ENCODE measurements at regions not wholly inside any gene's neighbourhood (a gene's known extent, or its start where the extent isn't known, plus 50 kb on each side); places are given as distances from the start of the nearest gene placed in this dataset.
"Not testable (repeated sequence)": the region's sequence is repeated elsewhere in the genome, so short reads cannot be mapped to it uniquely, and the experiment has no call there.

DNA sequence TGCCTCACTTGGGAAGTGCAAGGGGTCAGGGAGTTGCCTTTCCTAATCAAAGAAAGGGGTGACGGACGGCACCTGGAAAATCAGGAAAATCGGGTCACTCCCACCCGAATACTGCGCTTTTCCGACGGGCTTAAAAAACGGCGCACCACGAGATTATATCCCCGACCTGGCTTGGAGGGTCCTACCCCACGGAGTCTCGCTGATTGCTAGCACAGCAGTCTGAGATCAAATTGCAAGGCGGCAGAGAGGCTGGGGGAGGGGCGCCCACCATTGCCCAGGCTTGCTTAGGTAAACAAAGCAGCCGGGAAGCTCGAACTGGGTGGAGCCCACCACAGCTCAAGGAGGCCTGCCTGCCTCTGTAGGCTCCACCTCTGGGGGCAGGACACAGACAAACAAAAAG, 489.5 kb downstream of the PLPP3 start:
- TF ChIP-seq, protein P1, sequence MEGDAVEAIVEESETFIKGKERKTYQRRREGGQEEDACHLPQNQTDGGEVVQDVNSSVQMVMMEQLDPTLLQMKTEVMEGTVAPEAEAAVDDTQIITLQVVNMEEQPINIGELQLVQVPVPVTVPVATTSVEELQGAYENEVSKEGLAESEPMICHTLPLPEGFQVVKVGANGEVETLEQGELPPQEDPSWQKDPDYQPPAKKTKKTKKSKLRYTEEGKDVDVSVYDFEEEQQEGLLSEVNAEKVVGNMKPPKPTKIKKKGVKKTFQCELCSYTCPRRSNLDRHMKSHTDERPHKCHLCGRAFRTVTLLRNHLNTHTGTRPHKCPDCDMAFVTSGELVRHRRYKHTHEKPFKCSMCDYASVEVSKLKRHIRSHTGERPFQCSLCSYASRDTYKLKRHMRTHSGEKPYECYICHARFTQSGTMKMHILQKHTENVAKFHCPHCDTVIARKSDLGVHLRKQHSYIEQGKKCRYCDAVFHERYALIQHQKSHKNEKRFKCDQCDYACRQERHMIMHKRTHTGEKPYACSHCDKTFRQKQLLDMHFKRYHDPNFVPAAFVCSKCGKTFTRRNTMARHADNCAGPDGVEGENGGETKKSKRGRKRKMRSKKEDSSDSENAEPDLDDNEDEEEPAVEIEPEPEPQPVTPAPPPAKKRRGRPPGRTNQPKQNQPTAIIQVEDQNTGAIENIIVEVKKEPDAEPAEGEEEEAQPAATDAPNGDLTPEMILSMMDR (IDR thresholded peaks at IDR 0.05), result not testable (repeated sequence)
- TF ChIP-seq EP300 (IDR thresholded peaks at IDR 0.05); POLR2A (IDR thresholded peaks at IDR 0.05; ENCODE audit: low read length); RNF2 (IDR thresholded peaks at IDR 0.05; ENCODE audit: borderline replicate concordance, low read depth); RARB (CRISPR knock-in tag; IDR thresholded peaks at IDR 0.05); KDM1A (IDR thresholded peaks at IDR 0.05; ENCODE audit: low read depth); NPAS2 (CRISPR knock-in tag; IDR thresholded peaks at IDR 0.05; ENCODE audit: borderline replicate concordance); CHD4 (IDR thresholded peaks at IDR 0.05; ENCODE audit: borderline replicate concordance); SMC3 (IDR thresholded peaks at IDR 0.05): not testable (repeated sequence)
- TF ChIP-seq, protein P2, sequence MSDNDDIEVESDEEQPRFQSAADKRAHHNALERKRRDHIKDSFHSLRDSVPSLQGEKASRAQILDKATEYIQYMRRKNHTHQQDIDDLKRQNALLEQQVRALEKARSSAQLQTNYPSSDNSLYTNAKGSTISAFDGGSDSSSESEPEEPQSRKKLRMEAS (IDR thresholded peaks at IDR 0.05), result not testable (repeated sequence)
- TF ChIP-seq, protein P3, sequence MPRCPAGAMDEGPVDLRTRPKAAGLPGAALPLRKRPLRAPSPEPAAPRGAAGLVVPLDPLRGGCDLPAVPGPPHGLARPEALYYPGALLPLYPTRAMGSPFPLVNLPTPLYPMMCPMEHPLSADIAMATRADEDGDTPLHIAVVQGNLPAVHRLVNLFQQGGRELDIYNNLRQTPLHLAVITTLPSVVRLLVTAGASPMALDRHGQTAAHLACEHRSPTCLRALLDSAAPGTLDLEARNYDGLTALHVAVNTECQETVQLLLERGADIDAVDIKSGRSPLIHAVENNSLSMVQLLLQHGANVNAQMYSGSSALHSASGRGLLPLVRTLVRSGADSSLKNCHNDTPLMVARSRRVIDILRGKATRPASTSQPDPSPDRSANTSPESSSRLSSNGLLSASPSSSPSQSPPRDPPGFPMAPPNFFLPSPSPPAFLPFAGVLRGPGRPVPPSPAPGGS (IDR thresholded peaks at IDR 0.05), result not testable (repeated sequence)
- TF ChIP-seq, protein P4, sequence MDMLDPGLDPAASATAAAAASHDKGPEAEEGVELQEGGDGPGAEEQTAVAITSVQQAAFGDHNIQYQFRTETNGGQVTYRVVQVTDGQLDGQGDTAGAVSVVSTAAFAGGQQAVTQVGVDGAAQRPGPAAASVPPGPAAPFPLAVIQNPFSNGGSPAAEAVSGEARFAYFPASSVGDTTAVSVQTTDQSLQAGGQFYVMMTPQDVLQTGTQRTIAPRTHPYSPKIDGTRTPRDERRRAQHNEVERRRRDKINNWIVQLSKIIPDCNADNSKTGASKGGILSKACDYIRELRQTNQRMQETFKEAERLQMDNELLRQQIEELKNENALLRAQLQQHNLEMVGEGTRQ (IDR thresholded peaks at IDR 0.05), result not testable (repeated sequence)
- TF ChIP-seq, protein P5, sequence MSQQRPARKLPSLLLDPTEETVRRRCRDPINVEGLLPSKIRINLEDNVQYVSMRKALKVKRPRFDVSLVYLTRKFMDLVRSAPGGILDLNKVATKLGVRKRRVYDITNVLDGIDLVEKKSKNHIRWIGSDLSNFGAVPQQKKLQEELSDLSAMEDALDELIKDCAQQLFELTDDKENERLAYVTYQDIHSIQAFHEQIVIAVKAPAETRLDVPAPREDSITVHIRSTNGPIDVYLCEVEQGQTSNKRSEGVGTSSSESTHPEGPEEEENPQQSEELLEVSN (IDR thresholded peaks at IDR 0.05; ENCODE audit: borderline replicate concordance, low read depth), result not testable (repeated sequence)
